Esophagus muscularis mucosa (tissue), 4 donors: ENCODE measurements at regions not wholly inside any gene's neighbourhood (a gene's known extent, or its start where the extent isn't known, plus 50 kb on each side); places are given as distances from the start of the nearest gene placed in this dataset.

Experiments
- DNase-seq: peaks from one replicate; pipeline ENCODE4 v3.0.0-alpha.2; 2017; ENCODE audit errors: extremely low spot score
- H3K27ac ChIP-seq, 4 donors: fragments of 200-600 bp; sonication (generic); replicated peaks in 1 of 4; 1 replicate in 3 of 4; 2 replicates in 1 of 4; pipeline ENCODE4 v1.5.1; 2016 to 2019; ENCODE audit warnings: mild to moderate bottlenecking in 1 of 4
- H3K27me3 ChIP-seq, 4 donors: fragments of 200-600 bp; sonication (generic); one replicate each; pipeline versions ENCODE4 v1.5.1 to v1.6.0; 2016 to 2019
- H3K36me3 ChIP-seq, 4 donors: fragments of 200-600 bp; sonication (generic); one replicate each; pipeline ENCODE4 v1.5.1; 2016 to 2019
- H3K4me1 ChIP-seq, 4 donors: fragments of 200-600 bp; sonication (generic); one replicate each; pipeline ENCODE4 v1.5.1; 2016 to 2019
- H3K4me3 ChIP-seq, 4 donors: fragments of 200-600 bp; sonication (generic); 1 replicate in 2 of 4; 2 replicates in 2 of 4; pipeline ENCODE4 v1.5.1; 2016 to 2019; ENCODE audit warnings: mild to moderate bottlenecking in 4 of 4, moderate library complexity in 1 of 4
- H3K9me3 ChIP-seq, 4 donors: fragments of 200-600 bp; sonication (generic); 1 replicate in 3 of 4; 2 replicates in 1 of 4; pipeline ENCODE4 v1.5.1; 2016 to 2019
- EP300 ChIP-seq: sonication (generic); formaldehyde crosslinking; IDR thresholded peaks from one replicate; pipeline ENCODE4 v1.6.1; 2017; ENCODE audit warnings: antibody characterized with exemption
- POLR2A ChIP-seq: fragments of 450-650 bp; IDR thresholded peaks from one replicate; pipeline ENCODE4 v1.6.1; 2017; ENCODE audit warnings: antibody characterized with exemption, moderate library complexity, mild to moderate bottlenecking, low read depth
- POLR2AphosphoS5 ChIP-seq, 2 donors: sonication (generic); formaldehyde crosslinking; IDR thresholded peaks; one replicate each; pipeline ENCODE4 v1.6.1; 2017; ENCODE audit warnings: antibody characterized with exemption in 2 of 2
- WGBS: methylation state at CpG from one replicate; pipeline ENCODE4 v1.1.5; 2018; 5-methylcytosine and 5-hydroxymethylcytosine counted together
- intact Hi-C: fragments of 100-400 bp; cut with DNase I; formaldehyde crosslinking; loops from one replicate; pipeline ENCODE4 v1.15.1; 2023
- TF ChIP-seq, protein P1 (sequence below), 3 experiments: fragments of 200-600 bp in 2 of 3; fragments of 450-650 bp in 1 of 3; sonication (generic) in 2 of 3; IDR thresholded peaks; one replicate each; pipeline ENCODE4 v1.5.1; 2017 to 2019; ENCODE audit warnings: antibody characterized with exemption in 3 of 3, mild to moderate bottlenecking in 2 of 3, moderate library complexity in 1 of 3

DNA sequence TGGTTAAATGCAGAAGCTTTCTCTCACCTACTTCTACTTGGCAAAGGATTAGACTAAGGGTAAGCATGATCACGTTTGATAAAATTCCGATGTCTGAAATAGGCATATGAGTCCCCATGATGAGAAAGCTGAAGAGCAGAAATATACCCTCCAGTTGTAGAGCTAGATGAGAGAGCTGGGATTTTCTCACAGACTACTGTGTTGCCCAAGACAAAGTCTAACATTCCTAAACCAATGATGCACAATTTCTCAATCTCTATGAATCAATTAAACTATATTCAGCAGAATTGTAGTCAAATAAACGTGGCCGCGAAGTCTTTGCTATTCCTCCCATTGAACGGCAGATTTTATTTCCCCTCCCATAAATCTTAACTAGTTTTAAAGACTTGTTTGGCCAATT lies 699.2 kb downstream of the KCNT2 start:
- intact Hi-C loops, result no loop called here
- no peaks in the 10 kb centered on the region for H3K36me3 ChIP-seq
- H3K27ac ChIP-seq, result no peak overlapping the region
- no peaks in the 10 kb centered on the region for H3K9me3 ChIP-seq
- H3K4me1 ChIP-seq, result no peaks in the 10 kb centered on the region
- 91% methylated on average over 6 of the region's 6 CpGs for WGBS
- no peaks in the 10 kb centered on the region for H3K27me3 ChIP-seq
- DNase-seq, result no peak
- TF ChIP-seq EP300 (no peak), POLR2AphosphoS5 (IDR thresholded peaks at IDR 0.05) (no peak), POLR2A (no peak)
- TF ChIP-seq, protein P1, sequence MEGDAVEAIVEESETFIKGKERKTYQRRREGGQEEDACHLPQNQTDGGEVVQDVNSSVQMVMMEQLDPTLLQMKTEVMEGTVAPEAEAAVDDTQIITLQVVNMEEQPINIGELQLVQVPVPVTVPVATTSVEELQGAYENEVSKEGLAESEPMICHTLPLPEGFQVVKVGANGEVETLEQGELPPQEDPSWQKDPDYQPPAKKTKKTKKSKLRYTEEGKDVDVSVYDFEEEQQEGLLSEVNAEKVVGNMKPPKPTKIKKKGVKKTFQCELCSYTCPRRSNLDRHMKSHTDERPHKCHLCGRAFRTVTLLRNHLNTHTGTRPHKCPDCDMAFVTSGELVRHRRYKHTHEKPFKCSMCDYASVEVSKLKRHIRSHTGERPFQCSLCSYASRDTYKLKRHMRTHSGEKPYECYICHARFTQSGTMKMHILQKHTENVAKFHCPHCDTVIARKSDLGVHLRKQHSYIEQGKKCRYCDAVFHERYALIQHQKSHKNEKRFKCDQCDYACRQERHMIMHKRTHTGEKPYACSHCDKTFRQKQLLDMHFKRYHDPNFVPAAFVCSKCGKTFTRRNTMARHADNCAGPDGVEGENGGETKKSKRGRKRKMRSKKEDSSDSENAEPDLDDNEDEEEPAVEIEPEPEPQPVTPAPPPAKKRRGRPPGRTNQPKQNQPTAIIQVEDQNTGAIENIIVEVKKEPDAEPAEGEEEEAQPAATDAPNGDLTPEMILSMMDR (IDR thresholded peaks at IDR 0.05), result no peak
- H3K4me3 ChIP-seq, result no peak overlapping the region

DNA sequence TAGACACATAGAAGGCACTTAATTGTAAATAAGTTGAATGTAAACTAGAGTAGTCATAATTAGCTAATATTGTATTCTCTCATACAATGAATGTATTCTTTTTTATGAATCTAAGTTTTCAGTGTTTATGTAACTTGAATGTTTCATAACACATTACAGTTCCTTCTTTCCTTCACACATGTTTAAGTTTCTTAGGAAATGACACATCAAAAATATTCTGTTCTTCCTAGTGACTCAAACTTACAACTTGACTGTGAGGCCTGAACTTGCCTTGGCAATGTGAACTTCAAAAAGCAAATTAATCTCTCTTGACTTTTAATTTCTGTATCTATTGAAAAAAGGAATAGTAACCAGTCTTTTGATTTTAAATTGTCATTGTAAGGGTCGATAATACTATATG lies 700.1 kb downstream of the KCNT2 start:
- H3K4me1 ChIP-seq, result no peaks in the 10 kb centered on the region
- intact Hi-C loops, result no loop called here
- no peak overlapping the region for H3K27ac ChIP-seq
- no peak overlapping the region for H3K4me3 ChIP-seq
- H3K27me3 ChIP-seq, result no peaks in the 10 kb centered on the region
- WGBS, result 79% methylated on average over 1 of the region's 1 CpG
- no peaks in the 10 kb centered on the region for H3K36me3 ChIP-seq
- H3K9me3 ChIP-seq, result no peaks in the 10 kb centered on the region
- no peak for DNase-seq
- TF ChIP-seq, protein P1 (IDR thresholded peaks at IDR 0.05), result no peak
- TF ChIP-seq EP300, result no peak
- TF ChIP-seq POLR2AphosphoS5 (IDR thresholded peaks at IDR 0.05), result no peak
- TF ChIP-seq POLR2A, result no peak

DNA sequence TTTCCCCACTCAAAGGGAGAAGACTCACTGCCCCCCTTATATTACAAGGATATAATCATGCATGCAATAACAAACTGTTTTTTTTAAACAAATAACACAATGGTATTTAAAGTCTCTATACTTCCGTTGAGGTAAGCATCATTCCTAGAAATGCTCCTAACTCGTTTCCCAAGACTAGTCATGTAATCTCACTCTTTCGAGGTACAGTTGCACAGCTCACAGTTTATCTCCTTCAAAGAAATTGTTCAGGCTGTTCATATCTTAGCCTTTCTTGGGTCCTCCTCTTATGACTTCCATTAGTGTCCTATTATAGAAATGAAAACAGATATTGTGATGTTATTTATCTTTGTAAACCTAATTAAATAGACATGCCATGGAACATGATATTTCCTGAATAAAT lies 705.0 kb downstream of the KCNT2 start:
- no peak overlapping the region for H3K27ac ChIP-seq
- intact Hi-C loops, result no loop called here
- TF ChIP-seq POLR2A (no peak), EP300 (no peak), POLR2AphosphoS5 (IDR thresholded peaks at IDR 0.05) (no peak)
- TF ChIP-seq, protein P1 (IDR thresholded peaks at IDR 0.05), result no peak
- no peak overlapping the region for H3K4me3 ChIP-seq
- DNase-seq, result no peak
- no peaks in the 10 kb centered on the region for H3K27me3 ChIP-seq
- no peaks in the 10 kb centered on the region for H3K9me3 ChIP-seq
- WGBS, result 87% methylated on average over 3 of the region's 3 CpGs
- H3K4me1 ChIP-seq, result peaks cover 0 to 4% (median 0%) of the 10 kb centered on the region in 4 donors
- H3K36me3 ChIP-seq, result no peaks in the 10 kb centered on the region

DNA sequence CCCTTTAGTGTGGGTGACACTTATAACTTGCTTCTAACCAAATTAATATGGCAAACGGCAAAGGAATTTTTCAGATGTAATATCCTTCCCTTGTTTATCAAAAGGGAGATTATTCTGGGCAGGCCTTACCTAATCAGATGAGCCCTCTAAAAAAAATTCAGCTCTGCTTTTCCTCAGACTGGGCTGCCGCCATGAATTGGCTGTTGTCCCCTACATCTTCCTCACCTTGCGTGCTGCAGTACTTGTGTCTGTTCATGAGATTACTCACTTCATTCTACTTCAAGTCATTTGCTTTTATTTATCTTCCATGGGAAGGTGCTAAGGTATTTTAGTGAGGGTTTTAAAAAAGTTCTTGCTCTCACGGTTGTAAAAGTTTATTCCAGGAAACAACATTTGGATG lies 705.5 kb downstream of the KCNT2 start:
- no peaks in the 10 kb centered on the region for H3K36me3 ChIP-seq
- no peak overlapping the region for H3K27ac ChIP-seq
- no peak overlapping the region for H3K4me3 ChIP-seq
- intact Hi-C loops, result no loop called here
- WGBS, result 79% methylated on average over 4 of the region's 4 CpGs
- TF ChIP-seq, protein P1 (IDR thresholded peaks at IDR 0.05), result no peak
- TF ChIP-seq POLR2AphosphoS5 (IDR thresholded peaks at IDR 0.05), result no peak
- TF ChIP-seq EP300, result no peak
- TF ChIP-seq POLR2A, result no peak
- H3K9me3 ChIP-seq, result no peaks in the 10 kb centered on the region
- H3K27me3 ChIP-seq, result no peaks in the 10 kb centered on the region
- peaks cover 0 to 4% (median 0%) of the 10 kb centered on the region in 4 donors for H3K4me1 ChIP-seq
- no peak for DNase-seq

DNA sequence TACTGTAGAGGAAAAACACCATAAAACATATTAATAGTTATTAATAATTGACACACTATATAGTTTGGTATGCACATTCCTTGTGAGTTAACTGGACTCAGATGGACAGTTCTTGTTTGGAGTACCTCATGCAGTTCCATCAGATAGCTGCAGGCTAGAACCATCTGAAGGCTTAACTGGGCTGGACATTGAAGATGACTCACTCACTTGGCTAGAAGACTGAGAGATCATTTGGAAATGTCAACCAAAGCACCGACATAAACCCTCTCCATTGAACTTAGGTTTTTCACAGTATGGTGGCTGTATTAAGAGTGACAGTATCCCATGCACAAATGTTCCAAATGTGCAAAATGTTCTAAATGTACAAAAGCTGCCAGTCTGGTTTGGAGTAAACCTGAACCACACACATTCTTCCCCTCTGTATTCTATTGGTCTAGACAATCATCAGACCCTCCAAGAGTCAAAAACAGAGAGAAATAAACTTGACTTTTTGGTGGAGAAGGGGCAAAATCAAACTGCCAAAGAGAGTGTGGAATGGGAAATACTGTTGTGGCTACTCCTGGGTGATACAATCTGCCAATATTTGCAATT lies 708.4 kb downstream of the KCNT2 start:
- WGBS, result 82% methylated on average over 1 of the region's 1 CpG
- H3K36me3 ChIP-seq, result no peaks in the 10 kb centered on the region
- H3K4me1 ChIP-seq, result peaks cover 0 to 4% (median 0%) of the 10 kb centered on the region in 4 donors
- intact Hi-C loops, result no loop called here
- TF ChIP-seq, protein P1 (IDR thresholded peaks at IDR 0.05), result no peak
- TF ChIP-seq POLR2AphosphoS5 (IDR thresholded peaks at IDR 0.05) (no peak), POLR2A (no peak), EP300 (no peak)
- H3K4me3 ChIP-seq, result no peak overlapping the region
- no peaks in the 10 kb centered on the region for H3K9me3 ChIP-seq
- no peaks in the 10 kb centered on the region for H3K27me3 ChIP-seq
- no peak for DNase-seq
- H3K27ac ChIP-seq, result no peak overlapping the region
